SU-DHL-6 (cell line): ENCODE measurements at regions not wholly inside any gene's neighbourhood (a gene's known extent, or its start where the extent isn't known, plus 50 kb on each side); places are given as distances from the start of the nearest gene placed in this dataset.

Experiments
- H2AFZ ChIP-seq: fragments of 200-600 bp; sonication (generic); 2 replicates; pipeline ENCODE4 v1.6.1; 2014; ENCODE audit warnings: low read depth, mild to moderate bottlenecking, moderate library complexity, mixed read lengths, antibody characterized with exemption, low read length; ENCODE audit not compliant: severe bottlenecking
- H3F3A ChIP-seq: fragments of 200-600 bp; shearing (Covaris generic); 2 replicates; pipeline ENCODE4 v1.6.0; 2016; ENCODE audit warnings: antibody characterized with exemption, mild to moderate bottlenecking; ENCODE audit not compliant: insufficient read depth
- H3K27ac ChIP-seq: fragments of 200-600 bp; sonication (generic); 2 replicates; pipeline ENCODE4 v1.5.1; 2016; ENCODE audit warnings: low read depth, mild to moderate bottlenecking, low read length, moderate library complexity, mixed read lengths
- H3K27me3 ChIP-seq: fragments of 200-600 bp; sonication (generic), shearing (Covaris generic); 2 replicates; pipeline ENCODE4 v1.6.0; 2014; ENCODE audit warnings: mild to moderate bottlenecking, low read length
- H3K36me3 ChIP-seq: fragments of 200-600 bp; sonication (generic); 2 replicates; pipeline ENCODE4 v1.6.1; 2014; ENCODE audit warnings: mild to moderate bottlenecking, low read length, mixed read lengths
- H3K4me2 ChIP-seq: fragments of 300-600, 200-600 bp; shearing (Covaris generic), sonication (generic); 2 replicates; pipeline ENCODE4 v1.6.0; 2014; ENCODE audit warnings: low read length, low read depth, mild to moderate bottlenecking; ENCODE audit not compliant: poor library complexity, severe bottlenecking
- H3K4me3 ChIP-seq: fragments of 200-600 bp; sonication (generic); 2 replicates; pipeline ENCODE4 v1.5.1; 2014; ENCODE audit warnings: antibody characterized with exemption, low read length, mild to moderate bottlenecking, mixed read lengths; ENCODE audit not compliant: insufficient read depth, poor library complexity, severe bottlenecking
- H3K79me2 ChIP-seq: fragments of 200-600 bp; sonication (generic); 2 replicates; pipeline ENCODE4 v1.6.1; 2014; ENCODE audit warnings: mild to moderate bottlenecking, low read length, moderate library complexity; ENCODE audit not compliant: insufficient read depth
- H3K9ac ChIP-seq: fragments of 200-600 bp; sonication (generic); 2 replicates; pipeline ENCODE4 v1.7.0; 2014; ENCODE audit warnings: mild to moderate bottlenecking, low read length
- H3K9me2 ChIP-seq: fragments of 200-600 bp; sonication (generic); replicated peaks from 2 replicates; pipeline ENCODE4 v1.6.1; 2014; ENCODE audit warnings: low read length; ENCODE audit not compliant: insufficient read depth
- H3K9me3 ChIP-seq: fragments of 200-600 bp; sonication (generic); 2 replicates; pipeline ENCODE4 v1.6.1; 2014; ENCODE audit warnings: low read length, mixed read lengths; ENCODE audit not compliant: insufficient read depth
- H4K20me1 ChIP-seq: fragments of 200-600 bp; sonication (generic); 2 replicates; pipeline ENCODE4 v1.6.1; 2014; ENCODE audit warnings: low read depth, mild to moderate bottlenecking, antibody characterized with exemption, low read length, moderate library complexity, mixed read lengths
- CTCF ChIP-seq: fragments of 200-600 bp; sonication (generic); IDR thresholded peaks from one replicate; pipeline ENCODE4 v1.5.1; 2017; ENCODE audit warnings: antibody characterized with exemption, mild to moderate bottlenecking, low read length, moderate library complexity; ENCODE audit not compliant: insufficient read depth, poor library complexity, severe bottlenecking
- EZH2phosphoT487 ChIP-seq: fragments of 200-600 bp; sonication (generic), shearing (Covaris generic); conservative IDR thresholded peaks from 2 replicates; pipeline ENCODE4 v1.6.1; 2018; ENCODE audit warnings: mild to moderate bottlenecking, antibody characterized with exemption, low read length, moderate library complexity, mixed read lengths

- Histone ChIP-seq H3K9me2 (no peaks in the 10 kb centered on the region), H3K27ac (no peak overlapping the region), H4K20me1 (no peaks in the 10 kb centered on the region), H3K4me2 (no peak overlapping the region), H3F3A (no peaks in the 10 kb centered on the region), H3K4me3 (no peak overlapping the region), H3K9ac (no peak overlapping the region), H3K36me3 (no peaks in the 10 kb centered on the region), H3K27me3 (no peaks in the 10 kb centered on the region), H2AFZ (no peak overlapping the region), H3K9me3 (peaks cover 3% of the 10 kb centered on the region; the same call in 1 of the 2 replicates), H3K79me2 (no peaks in the 10 kb centered on the region)
- TF ChIP-seq CTCF (no peak), EZH2phosphoT487 (no peak)
Measured at GRCh38 chr2:385061-385460, 97.2 kb upstream of the ALKAL2 start.

GRCh38 chr2:383888-384287 lies 96.0 kb upstream of the ALKAL2 start:
- no peaks in the 10 kb centered on the region for H3F3A ChIP-seq
- H4K20me1 ChIP-seq: no peaks in the 10 kb centered on the region
- no peak overlapping the region for H3K4me2 ChIP-seq
- no peak overlapping the region for H3K27ac ChIP-seq
- no peaks in the 10 kb centered on the region for H3K79me2 ChIP-seq
- no peak overlapping the region for H2AFZ ChIP-seq
- H3K9me3 ChIP-seq: no peaks in the 10 kb centered on the region
- H3K9me2 ChIP-seq: no peaks in the 10 kb centered on the region
- no peak for TF ChIP-seq CTCF
- no peak for TF ChIP-seq EZH2phosphoT487
- no peak overlapping the region for H3K4me3 ChIP-seq
- H3K9ac ChIP-seq: no peak overlapping the region
- H3K36me3 ChIP-seq: no peaks in the 10 kb centered on the region
- H3K27me3 ChIP-seq: no peaks in the 10 kb centered on the region

GRCh38 chr2:383178-383577 lies 95.3 kb upstream of the ALKAL2 start:
- Histone ChIP-seq H2AFZ (no peak overlapping the region), H3K9me3 (no peaks in the 10 kb centered on the region), H3K79me2 (no peaks in the 10 kb centered on the region), H3K4me2 (no peak overlapping the region), H3K9ac (no peak overlapping the region), H3K4me3 (no peak overlapping the region), H3K9me2 (no peaks in the 10 kb centered on the region), H3K27me3 (no peaks in the 10 kb centered on the region), H3K36me3 (no peaks in the 10 kb centered on the region), H3K27ac (no peak overlapping the region), H3F3A (no peaks in the 10 kb centered on the region), H4K20me1 (no peaks in the 10 kb centered on the region)
- TF ChIP-seq CTCF (no peak), EZH2phosphoT487 (no peak)

- Histone ChIP-seq H3K4me2 (no peak overlapping the region), H3K4me3 (no peak overlapping the region), H3K36me3 (no peaks in the 10 kb centered on the region), H2AFZ (no peak overlapping the region), H3K79me2 (no peaks in the 10 kb centered on the region), H3K27me3 (no peaks in the 10 kb centered on the region), H3K9me3 (no peaks in the 10 kb centered on the region), H3K9ac (no peak overlapping the region), H3F3A (no peaks in the 10 kb centered on the region), H4K20me1 (no peaks in the 10 kb centered on the region), H3K9me2 (no peaks in the 10 kb centered on the region), H3K27ac (no peak overlapping the region)
- TF ChIP-seq EZH2phosphoT487 (no peak), CTCF (no peak)
Measured at GRCh38 chr2:382728-383022, 94.8 kb upstream of the ALKAL2 start.
